ENCODE measurements at regions not wholly inside any gene's neighbourhood (a gene's known extent, or its start where the extent isn't known, plus 50 kb on each side); places are given as distances from the start of the nearest gene placed in this dataset.

DNA sequence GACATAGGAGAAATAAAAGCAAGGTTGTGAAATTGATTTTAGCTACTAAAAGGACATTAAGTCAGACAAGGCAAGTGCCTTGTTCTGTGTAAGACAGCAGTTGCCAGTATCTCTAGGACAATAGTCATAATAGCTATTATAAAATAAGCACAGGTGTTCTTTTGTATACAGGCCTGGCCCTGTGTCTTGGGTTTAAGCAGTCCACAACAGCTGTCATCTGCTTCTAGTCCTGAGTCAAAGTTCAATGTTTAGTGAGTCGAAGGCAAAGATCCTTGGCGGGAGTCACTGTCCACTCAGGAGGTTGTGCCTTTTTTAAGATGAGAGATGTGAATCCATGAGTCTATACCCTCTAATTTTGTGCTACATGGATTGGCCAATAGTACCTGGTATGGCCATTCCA is 79.5 kb downstream of the SC5D start:
- TF ChIP-seq, protein P1, sequence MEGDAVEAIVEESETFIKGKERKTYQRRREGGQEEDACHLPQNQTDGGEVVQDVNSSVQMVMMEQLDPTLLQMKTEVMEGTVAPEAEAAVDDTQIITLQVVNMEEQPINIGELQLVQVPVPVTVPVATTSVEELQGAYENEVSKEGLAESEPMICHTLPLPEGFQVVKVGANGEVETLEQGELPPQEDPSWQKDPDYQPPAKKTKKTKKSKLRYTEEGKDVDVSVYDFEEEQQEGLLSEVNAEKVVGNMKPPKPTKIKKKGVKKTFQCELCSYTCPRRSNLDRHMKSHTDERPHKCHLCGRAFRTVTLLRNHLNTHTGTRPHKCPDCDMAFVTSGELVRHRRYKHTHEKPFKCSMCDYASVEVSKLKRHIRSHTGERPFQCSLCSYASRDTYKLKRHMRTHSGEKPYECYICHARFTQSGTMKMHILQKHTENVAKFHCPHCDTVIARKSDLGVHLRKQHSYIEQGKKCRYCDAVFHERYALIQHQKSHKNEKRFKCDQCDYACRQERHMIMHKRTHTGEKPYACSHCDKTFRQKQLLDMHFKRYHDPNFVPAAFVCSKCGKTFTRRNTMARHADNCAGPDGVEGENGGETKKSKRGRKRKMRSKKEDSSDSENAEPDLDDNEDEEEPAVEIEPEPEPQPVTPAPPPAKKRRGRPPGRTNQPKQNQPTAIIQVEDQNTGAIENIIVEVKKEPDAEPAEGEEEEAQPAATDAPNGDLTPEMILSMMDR (IDR thresholded peaks at IDR 0.05; ENCODE audit: low read length) = no peak
- TF ChIP-seq EZH2 (IDR thresholded peaks at IDR 0.05; ENCODE audit: borderline replicate concordance, low read length) = no peak
